ENCODE measurements at regions not wholly inside any gene's neighbourhood (a gene's known extent, or its start where the extent isn't known, plus 50 kb on each side); places are given as distances from the start of the nearest gene placed in this dataset.

GRCh38 chr6:120186080-120186479 lies 836.5 kb upstream of the MAN1A1 start:
- no peak overlapping the region for H3K27ac ChIP-seq
- no peak for DNase-seq (ENCODE audit: low spot score)
- TF ChIP-seq CTCF (IDR thresholded peaks at IDR 0.05) = no peak
- no peak overlapping the region for H3K4me3 ChIP-seq

DNA sequence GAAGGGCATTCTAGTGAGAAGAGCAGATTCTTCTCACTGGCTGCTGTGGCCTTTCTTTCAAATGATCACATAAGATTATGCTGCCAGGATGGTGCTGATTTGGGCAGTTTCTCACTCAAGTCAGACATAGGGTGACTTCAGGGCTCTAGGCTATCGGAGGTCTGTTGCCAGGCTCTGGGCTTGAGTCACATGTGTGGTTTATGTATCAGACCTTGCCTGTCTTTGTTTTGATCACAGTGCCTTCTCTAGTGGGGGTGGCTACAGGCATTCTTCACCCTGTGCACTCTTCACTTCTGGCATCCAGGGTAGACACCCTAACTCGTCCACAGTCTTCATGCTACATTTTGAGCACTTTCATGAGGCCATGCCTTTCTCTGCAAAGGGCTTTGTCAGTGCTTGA lies 823.7 kb upstream of the MAN1A1 start:
- H3K4me3 ChIP-seq = no peak overlapping the region
- DNase-seq (ENCODE audit: low spot score) = no peak
- no peak for TF ChIP-seq CTCF (IDR thresholded peaks at IDR 0.05)
- no peak overlapping the region for H3K27ac ChIP-seq

DNA sequence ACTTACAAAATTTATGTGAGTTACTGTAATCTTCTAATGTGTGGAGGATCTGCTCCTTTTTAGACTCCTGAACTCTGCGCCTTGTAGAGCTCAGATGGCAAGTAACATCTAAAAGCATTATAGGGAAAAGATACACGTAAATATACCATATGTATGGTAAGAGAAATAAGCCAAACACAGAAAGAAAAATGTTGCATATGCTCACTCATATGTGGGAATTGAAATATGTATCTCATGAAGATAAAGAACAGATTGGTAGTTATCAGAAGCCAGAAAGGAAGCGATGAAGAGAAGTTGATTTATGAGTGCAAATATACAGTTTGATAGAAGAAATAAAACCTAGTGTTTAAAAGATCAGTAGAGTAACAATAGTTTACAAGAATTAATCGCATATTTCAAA lies 815.0 kb upstream of the MAN1A1 start:
- TF ChIP-seq CTCF (IDR thresholded peaks at IDR 0.05) = no peak
- no peak for DNase-seq (ENCODE audit: low spot score)
- H3K27ac ChIP-seq = no peak overlapping the region
- no peak overlapping the region for H3K4me3 ChIP-seq

DNA sequence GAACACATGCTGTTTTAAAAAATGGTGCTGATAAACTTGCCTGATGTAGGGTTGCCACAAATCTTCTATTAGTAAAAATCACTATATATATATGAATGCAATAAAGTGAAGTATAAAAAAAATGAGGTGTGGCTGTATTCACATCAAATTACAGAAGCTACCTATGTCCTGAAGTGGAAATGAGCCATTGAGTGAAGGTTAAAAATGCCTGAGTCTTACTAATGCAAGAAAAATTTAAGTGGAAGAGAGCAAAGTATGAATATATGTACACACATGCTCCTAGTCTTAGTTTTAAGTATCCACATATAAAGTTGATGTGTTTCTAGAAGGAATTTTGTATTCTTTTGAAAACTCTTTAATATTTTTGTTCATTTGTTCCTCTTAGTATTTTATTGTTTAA lies 808.3 kb upstream of the MAN1A1 start:
- H3K27ac ChIP-seq = no peak overlapping the region
- no peak overlapping the region for H3K4me3 ChIP-seq
- no peak for DNase-seq (ENCODE audit: low spot score)
- no peak for TF ChIP-seq CTCF (IDR thresholded peaks at IDR 0.05)

DNA sequence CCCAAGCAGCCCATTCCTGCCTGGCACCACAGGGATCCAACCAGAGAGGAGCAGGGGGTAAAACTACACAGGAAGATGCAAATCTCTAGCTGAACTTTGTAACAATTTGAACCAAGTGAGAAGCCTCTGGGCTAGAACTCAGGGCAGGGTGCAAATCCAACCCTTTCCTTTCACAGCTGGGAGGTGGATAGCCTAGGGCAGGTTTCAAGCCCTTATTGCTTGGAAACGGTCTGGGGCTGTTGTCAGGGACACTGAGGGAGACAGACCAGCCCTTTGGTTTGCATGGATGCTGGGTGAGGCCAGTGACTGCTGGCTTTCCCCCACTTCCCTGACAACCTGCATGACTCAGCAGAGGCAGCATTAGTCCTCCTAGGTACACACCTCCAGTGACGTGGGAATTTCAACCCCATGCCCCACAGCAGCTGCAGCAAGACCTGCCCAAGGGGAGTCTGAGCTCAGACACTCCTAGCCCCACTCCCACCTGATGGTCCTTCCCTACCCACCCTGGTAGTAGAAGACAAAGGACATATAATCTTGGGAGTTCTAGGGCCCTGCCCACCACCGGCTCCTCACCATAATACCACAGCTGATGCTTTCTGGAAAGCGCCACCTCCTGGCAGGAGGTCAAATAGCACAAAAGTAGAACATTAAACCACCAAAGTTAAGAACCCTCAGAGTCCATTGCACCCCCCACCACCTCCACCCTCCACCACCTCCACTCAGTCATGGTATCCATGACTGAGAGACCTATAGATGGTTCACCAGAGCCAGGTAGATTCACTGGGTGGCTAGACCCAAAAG lies 797.7 kb upstream of the MAN1A1 start:
- no peak for DNase-seq (ENCODE audit: low spot score)

DNA sequence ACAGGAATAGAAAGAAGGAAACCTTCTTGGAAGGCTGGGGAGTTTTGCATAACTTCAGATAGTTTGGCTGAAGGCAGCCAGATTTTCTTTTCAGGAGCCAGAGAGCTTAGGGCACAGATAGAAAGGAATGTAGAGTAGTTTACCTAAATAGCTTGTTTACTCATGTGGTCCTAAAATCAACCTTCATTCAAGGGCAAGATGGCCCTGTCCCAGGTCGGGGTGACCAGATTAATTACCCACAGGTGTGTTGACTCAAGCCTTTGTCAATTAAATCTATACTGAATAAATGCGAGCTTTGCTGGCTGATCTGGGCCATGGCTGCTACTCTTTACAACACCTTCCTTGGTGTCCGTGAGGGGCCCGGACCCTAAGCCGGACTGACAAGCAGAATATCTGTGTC lies 792.0 kb upstream of the MAN1A1 start:
- H3K4me3 ChIP-seq = no peak overlapping the region
- DNase-seq (ENCODE audit: low spot score) = no peak
- no peak overlapping the region for H3K27ac ChIP-seq
- no peak for TF ChIP-seq CTCF (IDR thresholded peaks at IDR 0.05)

More for the DNA sequence above, 797.7 kb upstream of the MAN1A1 start:
- no peak overlapping the region for H3K4me3 ChIP-seq
- TF ChIP-seq CTCF (IDR thresholded peaks at IDR 0.05) = no peak
- H3K27ac ChIP-seq = no peak overlapping the region

GRCh38 chr6:120137492-120137891 lies 787.9 kb upstream of the MAN1A1 start:
- TF ChIP-seq CTCF (IDR thresholded peaks at IDR 0.05) = no peak
- H3K27ac ChIP-seq = no peak overlapping the region
- H3K4me3 ChIP-seq = no peak overlapping the region
- no peak for DNase-seq (ENCODE audit: low spot score)
